IPS-NIHi11 (cell line): ENCODE measurements at regions not wholly inside any gene's neighbourhood (a gene's known extent, or its start where the extent isn't known, plus 50 kb on each side); places are given as distances from the start of the nearest gene placed in this dataset.
A peak's percentile ranks its signal among the peaks of the same experiment; 100 is the strongest.
"Not testable (repeated sequence)": the region's sequence is repeated elsewhere in the genome, so short reads cannot be mapped to it uniquely, and the experiment has no call there.

ENCODE experiments used
- DNase-seq: peaks from one replicate; pipeline ENCODE4 v3.0.0; 2012; ENCODE audit warnings: mixed read lengths, low spot score

DNA sequence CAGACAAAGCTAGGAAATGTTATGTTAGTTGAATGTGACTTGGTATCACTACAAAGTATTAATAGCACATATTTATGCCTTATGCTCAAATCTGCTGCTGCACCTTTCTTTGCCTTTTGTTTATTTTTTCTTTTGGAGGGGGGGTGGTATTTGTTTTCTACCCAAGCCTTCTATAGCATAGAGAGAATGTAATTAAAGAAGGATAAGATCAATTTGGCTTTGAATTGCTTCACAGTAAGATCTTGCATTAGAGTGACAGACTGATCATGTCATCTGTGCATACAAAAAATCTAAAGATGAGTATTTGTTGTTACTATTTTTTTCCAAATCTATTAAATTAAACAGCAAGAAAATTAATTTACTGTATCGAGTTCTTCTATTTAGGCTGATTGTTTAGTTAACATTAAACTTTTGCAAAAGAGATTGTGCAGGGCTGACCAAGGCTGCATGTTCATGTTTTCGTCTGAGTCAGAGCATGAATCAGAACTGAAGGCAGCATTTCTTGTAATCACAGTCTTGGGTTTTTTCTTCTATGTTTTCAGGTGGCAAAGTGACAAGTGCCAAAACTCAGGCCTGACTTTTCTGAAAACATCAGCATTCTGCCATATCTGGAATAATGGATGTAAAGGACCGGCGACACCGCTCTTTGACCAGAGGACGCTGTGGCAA is 1007.1 kb upstream of the WWC1 start:
- DNase-seq: no peak

DNA sequence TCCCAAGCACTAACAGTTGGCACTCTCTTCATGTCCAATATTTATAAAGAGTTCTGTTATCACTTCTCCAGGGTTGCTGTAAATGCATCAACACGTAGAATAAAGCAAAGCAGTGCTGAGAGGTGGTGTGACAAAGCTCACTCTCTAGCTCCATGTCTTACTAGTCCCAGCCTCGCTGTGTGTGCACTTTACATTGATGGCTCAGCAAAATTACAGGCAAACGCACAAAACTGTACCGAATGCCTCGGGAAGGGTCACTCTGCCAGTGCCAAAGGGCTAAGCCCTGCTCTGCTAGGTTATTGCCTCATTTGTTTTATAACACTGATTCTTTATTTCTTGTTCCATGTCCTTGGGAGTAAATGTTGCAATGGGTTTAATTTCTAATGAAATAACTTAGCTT is 1005.9 kb upstream of the WWC1 start:
- DNase-seq: no peak

DNA sequence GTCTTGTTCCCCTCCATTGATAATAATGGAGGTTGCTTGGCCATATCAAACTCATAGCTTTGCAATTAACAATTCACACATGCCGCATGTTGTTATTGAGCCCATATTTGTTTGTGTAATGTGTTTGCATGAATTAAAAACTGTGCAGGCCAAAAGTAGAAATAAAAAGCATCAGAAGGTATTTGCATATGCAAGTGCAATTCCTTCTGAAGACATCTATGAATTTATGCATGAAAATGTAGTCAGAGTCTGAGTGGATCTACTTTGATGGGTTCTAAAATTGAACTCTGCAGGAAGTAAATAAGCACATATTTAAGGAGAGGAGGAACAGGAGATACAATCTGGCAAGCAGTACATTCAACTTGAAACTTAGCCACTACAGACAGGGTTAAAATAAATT is 1004.6 kb upstream of the WWC1 start:
- no peak for DNase-seq

DNA sequence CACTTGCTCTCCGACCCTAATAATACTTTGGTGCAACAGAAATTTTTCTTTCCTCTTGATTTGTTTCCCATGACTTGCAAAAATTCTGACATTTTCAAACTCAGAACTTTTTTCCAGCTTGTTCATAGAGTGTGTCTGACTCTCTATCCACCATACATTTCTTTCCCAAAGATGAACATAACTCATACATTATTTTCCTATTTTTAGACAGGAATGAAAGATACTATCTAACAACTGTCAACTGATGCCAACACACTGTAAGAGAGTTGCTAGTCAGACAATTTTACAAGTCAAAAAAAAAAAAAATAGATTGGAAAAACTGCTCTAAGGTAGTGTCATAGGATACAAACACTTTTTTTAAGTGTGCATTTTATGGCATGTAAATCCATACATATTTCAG is 1001.0 kb upstream of the WWC1 start:
- no peak for DNase-seq

DNA sequence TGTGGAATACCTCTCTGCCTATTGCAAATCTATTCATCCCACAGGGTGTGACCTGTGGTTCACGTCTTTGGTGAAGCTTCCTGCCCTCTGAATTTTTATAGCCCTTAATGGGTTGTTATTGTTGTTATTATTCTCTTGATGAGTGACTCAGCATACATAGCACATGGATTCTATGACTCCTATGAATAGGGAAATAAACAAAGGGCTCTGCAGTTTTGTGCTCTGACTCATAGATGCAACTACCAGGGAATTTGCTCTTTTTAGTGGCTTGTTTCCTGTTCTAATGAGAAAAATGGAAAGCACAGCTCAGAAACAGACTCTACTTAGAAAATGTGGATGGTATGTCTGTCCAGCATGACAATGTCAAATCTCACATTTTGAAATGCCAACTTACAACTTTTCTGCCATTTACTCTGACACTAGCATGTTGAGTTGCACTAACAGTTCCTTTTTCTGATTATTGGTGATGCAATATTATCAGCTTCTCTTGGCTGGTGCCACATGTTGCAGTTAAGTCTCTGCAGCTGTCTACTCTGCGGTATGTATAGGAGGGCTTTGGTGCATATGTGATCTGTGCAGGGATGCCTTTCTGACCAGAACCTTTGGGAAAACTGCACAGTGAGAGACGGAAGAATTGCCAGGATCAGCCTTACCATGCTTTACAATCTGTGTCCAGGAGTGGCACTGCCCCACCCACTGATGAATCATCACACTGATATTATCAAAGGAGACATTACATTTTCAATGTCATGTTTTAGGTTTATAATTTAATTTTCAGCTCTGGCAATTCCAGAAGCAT is 996.4 kb upstream of the WWC1 start:
- peak; percentile 25 for DNase-seq

DNA sequence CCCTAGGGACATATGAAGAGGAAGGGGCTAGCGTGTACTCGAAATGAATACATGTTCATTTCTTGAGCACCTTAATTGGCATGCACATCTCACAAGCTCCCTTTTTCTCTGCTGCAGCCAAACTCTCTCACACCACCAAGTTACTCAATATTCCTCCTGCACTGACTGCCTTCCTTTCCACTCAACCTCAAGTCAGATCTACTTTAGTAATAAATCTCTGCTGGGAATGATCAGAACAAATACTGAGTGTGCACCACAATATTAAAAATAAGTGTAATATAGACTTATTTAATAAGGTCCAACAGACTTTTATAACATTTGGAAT is 995.8 kb upstream of the WWC1 start:
- no peak for DNase-seq

DNA sequence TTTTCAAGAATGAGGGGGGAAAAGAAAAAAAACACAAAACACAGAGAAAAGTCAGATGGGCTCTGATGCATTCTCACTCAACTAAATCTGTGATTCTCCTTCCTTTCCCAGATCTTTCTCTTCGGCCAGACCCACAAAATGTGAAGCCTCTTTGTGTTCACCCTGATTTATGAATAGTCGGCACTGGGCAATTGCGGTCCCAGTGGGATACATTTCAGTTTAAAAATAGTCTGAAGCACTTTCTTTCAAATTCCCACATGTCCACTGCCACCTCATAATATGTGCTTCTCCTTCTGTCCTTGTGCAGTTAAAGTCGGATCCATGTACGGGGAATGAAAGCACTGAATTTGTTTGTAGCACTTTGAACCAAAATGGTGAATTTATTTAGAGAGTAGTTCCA is 995.4 kb upstream of the WWC1 start:
- no peak for DNase-seq

DNA sequence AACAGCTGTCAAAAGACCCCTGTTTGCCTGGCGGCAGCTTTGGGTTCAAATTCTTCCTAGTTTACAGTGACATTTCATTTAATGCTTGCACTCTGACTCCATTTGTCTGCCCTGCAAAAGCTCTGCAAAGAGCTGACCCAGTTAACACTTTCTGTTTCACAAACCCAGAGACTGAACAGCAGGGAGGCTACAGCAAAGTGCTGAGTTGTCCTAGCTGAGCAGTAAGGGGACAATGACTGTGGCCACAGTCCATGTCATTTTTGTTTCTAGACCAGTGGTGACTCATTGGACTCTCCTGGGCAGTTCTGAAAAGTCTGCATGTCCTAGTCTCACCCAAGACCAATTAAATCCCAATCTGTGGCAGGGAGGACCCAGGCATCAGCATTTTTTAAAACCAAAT is 994.8 kb upstream of the WWC1 start:
- no peak for DNase-seq

DNA sequence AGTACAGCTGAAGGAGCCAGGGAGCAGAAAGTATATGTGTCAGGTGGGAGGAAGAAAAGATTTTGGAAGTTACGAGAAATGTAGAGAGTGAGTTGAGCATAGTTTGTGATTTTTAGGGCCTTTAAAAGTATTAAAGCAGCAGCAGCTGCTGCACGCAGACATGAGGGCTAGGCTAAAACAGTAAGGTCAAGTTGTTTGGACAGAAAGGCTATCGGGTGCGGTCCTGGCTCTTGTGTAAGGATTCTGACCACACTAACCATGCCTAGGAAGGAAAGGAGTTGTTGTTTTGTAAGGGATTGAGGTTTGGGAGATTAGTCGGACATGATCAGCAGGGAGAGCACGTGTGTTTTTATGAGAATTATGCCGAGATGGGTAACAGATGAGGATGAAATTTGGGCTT is 991.6 kb upstream of the WWC1 start:
- DNase-seq: not testable (repeated sequence)

DNA sequence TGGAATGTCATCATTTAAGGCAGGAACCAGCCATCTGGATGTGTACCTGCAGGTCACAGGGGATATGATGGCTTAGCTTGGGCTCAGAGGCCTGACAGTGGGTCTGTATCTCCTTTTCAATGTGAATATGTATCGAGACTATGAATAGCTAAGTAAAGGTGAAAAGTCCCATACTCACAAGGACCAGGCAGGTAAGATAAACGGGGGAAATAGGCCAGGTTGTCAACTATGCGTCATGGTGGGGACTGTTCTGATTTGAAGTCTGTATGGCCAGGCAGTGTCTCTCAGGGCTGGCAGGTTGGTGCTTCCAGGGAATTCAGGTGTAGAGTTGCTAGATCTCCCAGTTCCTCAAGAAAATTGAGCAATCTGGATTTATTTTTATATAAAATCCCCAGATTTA is 987.9 kb upstream of the WWC1 start:
- DNase-seq: no peak

DNA sequence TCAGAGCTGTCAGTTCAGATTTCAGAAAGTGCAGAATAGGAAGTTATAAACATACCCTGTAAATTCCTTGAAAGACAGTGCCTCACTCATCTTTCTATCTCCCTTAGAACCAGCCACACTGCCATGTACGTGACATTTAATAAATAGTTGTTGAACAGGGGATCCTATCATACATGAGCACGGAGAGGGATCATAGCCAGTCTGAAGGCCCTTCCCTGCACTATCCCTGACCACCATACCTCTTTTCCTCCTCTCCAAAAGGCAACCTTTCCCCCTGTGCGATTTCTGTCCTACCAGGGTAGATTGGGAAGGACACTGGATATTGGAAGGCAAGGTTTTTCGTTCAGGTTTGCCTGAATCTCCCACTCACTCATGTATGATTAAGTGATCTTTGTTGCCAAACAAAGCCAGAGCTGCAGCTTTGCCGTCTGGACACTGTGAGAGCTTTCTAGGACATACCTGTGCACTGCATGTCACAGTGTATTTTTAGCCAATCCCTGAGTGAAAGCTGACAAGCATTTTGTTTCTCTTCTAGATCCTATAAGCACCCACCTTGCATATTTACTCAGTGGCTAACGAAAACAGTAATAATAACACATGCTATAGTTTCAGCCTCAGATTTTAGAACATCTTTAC is 986.5 kb upstream of the WWC1 start:
- DNase-seq: no peak

DNA sequence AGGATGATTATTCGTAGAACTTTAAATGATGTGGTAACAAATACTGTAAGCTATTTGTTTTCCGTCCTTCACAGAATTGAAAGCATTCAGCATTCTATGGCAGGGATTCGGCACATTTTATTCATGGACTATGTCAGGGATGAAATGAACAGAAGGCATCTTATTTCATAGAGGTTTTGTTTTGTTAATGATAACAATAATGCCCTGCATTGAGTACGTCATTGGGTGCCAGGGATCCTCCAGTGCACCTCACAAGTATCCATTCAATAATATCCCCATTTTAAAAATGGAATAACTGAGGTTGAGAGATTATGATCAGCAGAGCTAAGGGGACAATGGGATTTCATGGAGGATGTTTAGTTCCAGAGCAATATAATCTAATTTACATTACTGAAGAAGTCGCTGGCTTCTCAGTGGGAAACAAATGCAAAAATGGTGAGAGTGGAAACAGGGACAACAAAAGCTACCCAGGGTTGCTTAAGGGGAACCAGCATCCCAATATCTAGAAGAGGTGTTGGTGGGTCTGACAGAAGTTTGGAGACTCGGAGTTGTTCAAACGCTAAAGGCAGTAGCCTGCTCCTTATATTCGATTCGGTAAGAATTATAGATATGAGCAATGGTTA is 985.7 kb upstream of the WWC1 start:
- DNase-seq: peak; percentile 14

DNA sequence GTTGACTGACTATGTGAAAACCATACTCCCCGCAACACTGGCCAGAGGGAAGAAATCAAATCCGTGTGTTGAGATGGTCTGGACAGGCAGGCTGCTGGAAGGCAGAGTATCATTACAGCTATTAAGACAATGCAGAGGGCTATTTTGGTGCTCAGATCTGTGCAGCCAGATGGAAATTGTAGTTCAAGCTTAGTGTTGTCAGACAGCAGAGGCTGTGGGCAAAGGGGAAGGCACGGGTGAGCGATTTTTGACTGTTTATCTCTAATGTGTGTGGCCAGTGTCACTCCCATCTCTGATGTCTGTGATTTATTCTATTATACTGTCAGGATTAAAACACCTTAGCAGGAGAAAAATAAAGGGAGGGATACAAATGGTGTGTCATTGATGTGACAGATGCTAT is 984.4 kb upstream of the WWC1 start:
- DNase-seq: no peak

DNA sequence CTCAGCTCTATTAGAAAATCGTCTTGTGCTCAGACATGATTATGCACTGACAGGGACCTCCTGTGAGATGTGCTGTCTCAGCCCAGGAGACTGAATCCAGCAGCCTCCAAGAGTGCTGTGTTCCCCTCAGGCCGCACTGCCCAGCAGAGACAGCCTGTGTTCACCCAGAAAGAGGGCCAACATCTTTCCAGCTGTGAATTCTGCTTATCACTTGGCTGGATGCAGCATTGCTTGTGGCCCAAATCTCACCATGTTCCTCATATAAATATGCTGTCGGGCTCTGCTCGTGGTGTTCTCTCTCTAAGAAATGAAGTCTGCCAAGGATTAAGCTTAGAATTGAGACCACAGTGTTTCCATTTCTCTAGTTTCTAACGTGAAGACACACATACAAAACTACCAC is 983.0 kb upstream of the WWC1 start:
- no peak for DNase-seq

DNA sequence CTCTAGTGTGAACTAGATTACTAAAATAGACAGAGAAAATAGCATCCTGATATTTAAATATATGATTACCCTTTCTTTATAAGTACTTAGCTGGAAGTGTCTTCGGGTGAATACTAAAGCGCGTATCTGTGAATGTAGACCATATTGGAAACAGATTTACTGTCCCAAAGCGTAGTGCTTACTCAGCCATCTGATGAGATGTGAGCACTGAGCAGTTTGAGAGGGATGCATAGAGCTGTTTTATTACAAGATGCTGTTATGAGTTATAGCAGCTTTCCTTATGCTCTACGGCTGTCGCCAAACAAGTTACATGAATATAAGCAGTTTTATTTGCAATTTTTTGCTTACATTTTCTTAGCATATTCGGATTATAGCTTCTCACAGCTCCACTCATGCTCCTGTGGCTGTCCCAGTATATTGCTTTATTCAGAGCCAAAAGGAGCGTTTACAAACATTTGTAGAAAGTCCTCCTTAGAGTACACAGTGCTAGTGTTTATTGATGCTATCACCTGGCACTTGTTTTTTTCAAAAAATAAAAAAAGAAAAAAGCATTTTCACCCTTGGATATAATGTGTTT is 981.4 kb upstream of the WWC1 start:
- DNase-seq: no peak

DNA sequence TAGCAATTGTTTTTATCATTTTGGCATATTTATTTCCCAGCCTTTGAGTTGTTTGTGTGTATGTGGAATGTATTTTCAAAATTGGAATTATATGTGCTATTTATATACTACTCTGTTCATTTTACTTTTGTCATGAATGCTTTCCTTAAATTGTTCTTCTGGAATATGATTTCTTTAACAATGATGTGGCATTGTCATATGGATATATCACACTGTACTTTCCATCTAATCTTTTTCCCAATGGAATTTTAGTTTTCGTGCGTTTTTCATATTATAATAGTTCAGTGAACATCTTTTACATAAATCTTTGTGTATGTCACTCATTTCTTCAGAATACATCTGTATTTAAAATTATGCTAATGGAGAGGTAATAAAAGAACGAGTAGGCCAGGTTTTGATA is 980.1 kb upstream of the WWC1 start:
- DNase-seq: no peak

DNA sequence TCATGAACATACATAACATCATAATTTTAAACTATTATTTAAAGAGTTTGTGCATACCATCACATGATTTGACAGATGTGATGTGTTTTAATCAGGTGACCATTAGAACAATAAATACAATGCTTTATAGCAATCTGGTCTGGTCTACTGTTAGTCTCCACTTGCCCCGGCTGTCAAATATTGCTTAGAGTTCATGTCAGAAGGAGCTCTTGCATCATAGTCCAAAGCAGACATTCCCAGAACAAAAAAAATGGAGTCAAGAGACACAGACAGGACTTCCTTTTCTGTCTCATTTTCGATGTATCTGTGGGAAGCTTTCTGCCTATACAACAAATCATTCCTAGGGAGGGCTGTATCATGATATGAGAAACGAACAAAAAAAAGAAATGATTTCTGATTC is 979.2 kb upstream of the WWC1 start:
- no peak for DNase-seq

DNA sequence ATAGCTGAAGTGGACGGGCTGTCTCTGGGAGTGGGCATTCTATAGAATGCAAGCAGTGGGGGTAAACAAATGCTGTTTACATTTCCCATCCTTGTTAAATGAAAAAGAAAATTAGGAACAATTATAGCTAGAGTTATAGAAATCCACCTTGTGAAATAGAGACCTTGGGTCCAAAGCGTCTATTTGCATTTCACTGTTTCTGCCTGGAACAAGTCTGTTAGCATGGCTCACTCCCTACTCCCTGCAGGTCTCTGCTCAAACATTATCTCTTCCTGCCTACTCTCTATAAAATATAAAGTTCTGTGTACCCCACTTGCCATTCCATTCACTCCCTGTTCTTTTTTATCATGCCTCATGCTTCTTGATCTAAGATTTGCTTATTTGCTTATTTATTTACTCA is 975.7 kb upstream of the WWC1 start:
- no peak for DNase-seq

DNA sequence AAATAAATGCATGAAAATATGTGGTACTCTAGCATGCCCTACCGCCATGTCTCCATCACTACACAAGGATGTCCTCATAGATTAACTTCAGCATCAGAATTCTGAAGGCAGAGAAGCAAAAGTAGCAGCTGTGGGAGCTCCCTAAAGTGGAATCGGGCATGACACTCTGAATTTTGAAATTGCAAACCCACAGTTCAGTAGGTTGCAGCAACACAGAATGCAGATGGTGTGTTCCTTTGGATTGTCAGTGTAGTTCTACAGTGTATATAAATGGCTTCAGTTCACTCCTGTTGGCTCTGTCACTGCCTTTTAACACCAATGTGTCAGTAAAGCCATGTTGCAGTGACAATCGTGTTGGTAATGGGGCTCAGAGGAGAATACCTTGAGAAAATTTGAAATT is 973.6 kb upstream of the WWC1 start:
- DNase-seq: no peak

DNA sequence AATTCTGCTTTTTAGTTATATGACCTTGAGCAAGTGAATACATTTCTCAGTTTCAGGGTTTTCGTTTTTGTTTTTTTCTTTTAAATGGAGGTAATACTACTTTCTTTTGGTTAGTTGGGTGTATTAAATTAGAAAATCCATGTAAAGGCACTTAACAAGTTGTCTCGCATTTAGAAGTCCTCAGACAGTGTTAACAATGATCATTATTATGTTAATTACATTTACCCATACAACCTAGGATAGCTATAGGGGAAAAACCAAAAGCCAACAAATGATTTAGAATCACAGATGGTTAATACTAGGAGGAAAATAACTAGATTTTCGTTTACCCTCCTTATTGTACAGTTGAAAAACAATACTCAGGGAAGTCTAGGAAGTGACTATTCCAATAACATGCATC is 972.2 kb upstream of the WWC1 start:
- no peak for DNase-seq

DNA sequence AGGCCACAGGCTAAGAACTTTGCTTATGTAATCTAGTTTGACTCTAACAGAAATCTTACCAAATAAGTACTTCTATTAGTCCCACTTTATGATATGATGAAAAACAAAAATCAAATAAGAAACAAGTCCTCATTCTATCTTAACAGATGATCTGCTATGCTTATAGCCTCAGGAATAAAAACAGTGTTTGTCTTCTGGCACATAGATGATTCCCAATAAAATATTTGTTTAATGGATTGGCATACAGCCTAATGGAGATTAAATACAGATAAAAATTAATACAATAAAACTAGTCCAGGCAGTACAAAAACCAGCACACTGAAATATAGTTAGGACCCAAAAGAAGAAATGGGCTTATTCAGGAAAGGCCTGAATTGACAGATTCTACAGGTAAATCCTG is 971.4 kb upstream of the WWC1 start:
- DNase-seq: no peak

DNA sequence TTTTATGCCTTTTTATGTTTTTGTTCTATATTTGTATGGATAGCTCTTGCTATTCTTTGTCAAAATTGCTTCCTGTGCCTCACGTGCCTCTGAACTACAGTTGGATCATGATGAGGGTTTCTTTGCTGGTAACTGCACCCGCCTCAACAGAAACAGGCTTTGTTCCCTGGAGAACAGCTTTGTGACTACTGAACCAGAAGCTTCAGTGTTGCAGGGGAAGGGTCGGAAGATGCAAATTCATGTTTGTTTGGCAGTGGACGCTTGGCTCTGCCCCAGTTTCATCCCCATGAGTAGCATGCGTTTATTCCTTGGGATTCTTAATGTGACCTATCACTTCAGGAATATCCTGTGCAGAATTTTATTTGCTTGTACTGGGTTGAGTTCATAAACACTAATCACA is 959.1 kb upstream of the WWC1 start:
- no peak for DNase-seq

DNA sequence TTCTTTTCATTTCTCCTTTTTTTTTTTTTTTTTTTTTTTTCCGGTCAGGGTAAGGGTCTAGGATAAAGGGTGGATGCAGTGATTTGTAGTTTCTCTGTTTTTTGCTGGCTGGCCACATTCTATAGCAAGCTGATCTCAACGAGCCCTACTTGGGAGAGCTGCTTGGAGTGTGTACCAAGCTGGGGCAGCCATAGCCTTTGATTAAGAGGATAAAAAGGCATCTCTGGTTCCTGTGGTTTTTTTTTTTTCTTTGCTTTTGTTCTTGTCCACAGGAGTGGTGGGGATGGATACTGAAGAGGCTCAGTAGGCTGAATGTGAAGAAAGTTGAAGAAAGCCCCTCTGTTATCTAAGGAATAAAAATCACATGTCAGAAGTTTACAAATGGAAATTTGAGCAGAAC is 955.3 kb upstream of the WWC1 start:
- DNase-seq: no peak
